K562 (cell line): ENCODE measurements at regions not wholly inside any gene's neighbourhood (a gene's known extent, or its start where the extent isn't known, plus 50 kb on each side); places are given as distances from the start of the nearest gene placed in this dataset.

Experiments
- ARID2 ChIP-seq: fragments of 450-650 bp; IDR thresholded peaks from 2 replicates; pipeline ENCODE4 v1.6.1; 2017; ENCODE audit warnings: antibody characterized with exemption, mild to moderate bottlenecking
- ATF7 ChIP-seq: fragments of 450-650 bp; IDR thresholded peaks from 2 replicates; pipeline ENCODE4 v1.7.1; 2014; ENCODE audit warnings: mild to moderate bottlenecking, moderate library complexity
- CBX3 ChIP-seq, 2 experiments: IDR thresholded peaks; 1 replicate in 1 of 2; 2 replicates in 1 of 2; pipeline ENCODE4 v1.6.1; 2012; ENCODE audit warnings: inconsistent platforms in 2 of 2, low read length in 2 of 2, borderline replicate concordance in 1 of 2, control low read depth in 1 of 2
- CREB1 ChIP-seq, 2 experiments: sonication (generic) in 1 of 2; formaldehyde crosslinking in 1 of 2; IDR thresholded peaks; 2 replicates each; pipeline versions ENCODE4 v1.6.1 to v1.8.0; 2012 to 2022; ENCODE audit warnings: inconsistent platforms in 1 of 2, mild to moderate bottlenecking in 1 of 2, missing genetic modification reagents in 1 of 2, moderate library complexity in 1 of 2
- EHMT2 ChIP-seq: fragments of 450-650 bp; IDR thresholded peaks from 2 replicates; pipeline ENCODE4 v1.6.1; 2018; ENCODE audit warnings: antibody characterized with exemption
- ELK3 ChIP-seq: fragments of 450-650 bp; formaldehyde crosslinking; IDR thresholded peaks from 2 replicates; pipeline ENCODE4 v1.4.0; 2020; ENCODE audit warnings: mild to moderate bottlenecking
- GMEB1 ChIP-seq: fragments of 250-450 bp; sonication (Bioruptor Pico); IDR thresholded peaks from 2 replicates; pipeline ENCODE4 v1.4.0; 2020; ENCODE audit warnings: mild to moderate bottlenecking
- HDAC1 ChIP-seq, 2 experiments: fragments of 450-650 bp; IDR thresholded peaks; 2 replicates each; pipeline ENCODE4 v1.6.1; 2016 to 2017; ENCODE audit warnings: inconsistent platforms in 1 of 2, mild to moderate bottlenecking in 1 of 2, moderate library complexity in 1 of 2
- HDAC8 ChIP-seq: fragments of 450-650 bp; IDR thresholded peaks from 2 replicates; pipeline ENCODE4 v1.6.1; 2016; ENCODE audit warnings: mild to moderate bottlenecking, missing genetic modification characterization, moderate library complexity, missing compliant biosample characterization
- HOXB6 ChIP-seq: fragments of 250-450 bp; sonication (Bioruptor Pico); IDR thresholded peaks from 2 replicates; pipeline ENCODE4 v1.5.1; 2022; ENCODE audit warnings: mild to moderate bottlenecking, borderline replicate concordance
- MTA2 ChIP-seq: fragments of 450-650 bp; IDR thresholded peaks from 2 replicates; pipeline ENCODE4 v1.6.1; 2016; ENCODE audit warnings: low read depth
- NFXL1 ChIP-seq: fragments of 450-650 bp; formaldehyde crosslinking; IDR thresholded peaks from 2 replicates; pipeline ENCODE4 v1.4.0; 2021; ENCODE audit warnings: mild to moderate bottlenecking
- NRF1 ChIP-seq, 2 experiments: fragments of 450-650 bp; IDR thresholded peaks in 1 of 2; conservative IDR thresholded peaks in 1 of 2; 2 replicates each; pipeline ENCODE4 v1.6.1; 2014; ENCODE audit warnings: mild to moderate bottlenecking in 2 of 2
- POLR2AphosphoS5 ChIP-seq: IDR thresholded peaks from 2 replicates; pipeline ENCODE4 v1.6.1; 2011; ENCODE audit warnings: mild to moderate bottlenecking, low read depth, low read length, moderate library complexity; ENCODE audit not compliant: control insufficient read depth, insufficient read depth
- RERE ChIP-seq: sonication (generic); formaldehyde crosslinking; IDR thresholded peaks from 2 replicates; pipeline ENCODE4 v1.8.0; 2023; ENCODE audit warnings: missing genetic modification reagents, mild to moderate bottlenecking, borderline replicate concordance
- TBL1XR1 ChIP-seq, 2 experiments: IDR thresholded peaks; 2 replicates each; pipeline ENCODE4 v1.6.1; 2012; ENCODE audit warnings: improper control_type of control experiment in 2 of 2, low read length in 2 of 2, mild to moderate bottlenecking in 1 of 2
- ZNF212 ChIP-seq: fragments of 450-650 bp; formaldehyde crosslinking; IDR thresholded peaks from 2 replicates; pipeline ENCODE4 v1.4.0; 2020; ENCODE audit warnings: mild to moderate bottlenecking
- ZNF282 ChIP-seq: sonication (generic); formaldehyde crosslinking; IDR thresholded peaks from 2 replicates; pipeline ENCODE4 v1.8.1; 2023; ENCODE audit warnings: missing genetic modification reagents
- ZNF668 ChIP-seq: fragments of 250-450 bp; sonication (Bioruptor Pico); IDR thresholded peaks from 2 replicates; pipeline ENCODE4 v1.8.0; 2022; ENCODE audit warnings: mild to moderate bottlenecking, inconsistent platforms

- no peak for TF ChIP-seq RERE (CRISPR knock-in tag)
- no peak for TF ChIP-seq CBX3 (IDR thresholded peaks at IDR 0.05; ENCODE audit: borderline replicate concordance in 1 of 2, low read length in 2 of 2)
- TF ChIP-seq MTA2 = no peak
- peak in 1 of 2 experiments; percentile 16; a peak in 2 of 4 replicates for TF ChIP-seq NRF1 (conservative IDR thresholded peaks at IDR 0.05 in 1 of 2, IDR thresholded peaks at IDR 0.05 in 1 of 2)
- TF ChIP-seq CREB1 (IDR thresholded peaks at IDR 0.05) = peak; percentile 50; the same call in 1 of the 2 replicates
- TF ChIP-seq CREB1 (CRISPR knock-in tag; IDR thresholded peaks at IDR 0.05) = no peak
- no peak for TF ChIP-seq HOXB6
- no peak for TF ChIP-seq GMEB1 (CRISPR knock-in tag)
- no peak for TF ChIP-seq ELK3 (CRISPR knock-in tag)
- TF ChIP-seq HDAC8 (tag) = no peak
- TF ChIP-seq ATF7 = peak; percentile 69
- TF ChIP-seq ZNF212 (CRISPR knock-in tag) = no peak
- TF ChIP-seq ARID2 = no peak
- TF ChIP-seq ZNF282 (CRISPR knock-in tag) = no peak
- TF ChIP-seq POLR2AphosphoS5 = no peak
- TF ChIP-seq NFXL1 = no peak
- TF ChIP-seq EHMT2 = peak; percentile 61
- TF ChIP-seq TBL1XR1 (IDR thresholded peaks at IDR 0.05; ENCODE audit: low read length in 2 of 2) = no peak
- TF ChIP-seq ZNF668 (CRISPR knock-in tag) = no peak
- peak in 1 of 2 experiments; percentile 28; a peak in 1 of 4 replicates for TF ChIP-seq HDAC1 (IDR thresholded peaks at IDR 0.05)
Observed at GRCh38 chr17:37848690-37849616, 75.3 kb upstream of the TBC1D3K start (continued).
